ENCODE measurements at regions not wholly inside any gene's neighbourhood (a gene's known extent, or its start where the extent isn't known, plus 50 kb on each side); places are given as distances from the start of the nearest gene placed in this dataset.

- Histone ChIP-seq H3K9me2 (ENCODE audit: insufficient read depth) (no peaks in the 10 kb centered on the region), H4K20me1 (ENCODE audit: insufficient read depth) (no peaks in the 10 kb centered on the region), H3K79me2 (ENCODE audit: insufficient read depth, low read length) (no peaks in the 10 kb centered on the region), H3K4me3 (replicated peaks in 1 of 2; ENCODE audit: low read depth in 1 of 2, low read length in 2 of 2) (no peak overlapping the region), H3K4me1 (ENCODE audit: control insufficient read depth in 1 of 2, insufficient read depth in 2 of 2, low read length in 2 of 2) (no peaks in the 10 kb centered on the region), H3K36me3 (ENCODE audit: control insufficient read depth in 1 of 2, insufficient read depth in 2 of 2, low read length in 2 of 2) (no peaks in the 10 kb centered on the region), H3K27me3 (ENCODE audit: insufficient read depth, low read length) (peaks cover 35% of the 10 kb centered on the region), H2AFZ (ENCODE audit: low read depth, low read length, poor library complexity, severe bottlenecking) (no peak overlapping the region), H3K9me3 (ENCODE audit: control insufficient read depth in 1 of 2, insufficient read depth in 1 of 2, low read depth in 1 of 2, low read length in 2 of 2) (no peaks in the 10 kb centered on the region), H3K9ac (ENCODE audit: low read length) (no peak overlapping the region), H3K4me2 (ENCODE audit: low read length) (no peak overlapping the region), H3K27ac (ENCODE audit: low read depth, low read length) (no peak overlapping the region)
- DNase-seq (ENCODE audit: low read depth, low spot score) (no peak), ATAC-seq (no peak)
- no TSS peak for BruUV-seq (replicated peaks)
- no peak for TF ChIP-seq YY1 (IDR thresholded peaks at IDR 0.05; ENCODE audit: extremely low read depth, insufficient replicate concordance, low read depth, low read length)
- no peak for TF ChIP-seq SP1 (IDR thresholded peaks at IDR 0.05; ENCODE audit: low read depth)
- no peak for TF ChIP-seq ATF3 (IDR thresholded peaks at IDR 0.05)
- TF ChIP-seq POLR2AphosphoS5 (IDR thresholded peaks at IDR 0.05; ENCODE audit: low read depth, low read length): no peak
- TF ChIP-seq RAD21 (IDR thresholded peaks at IDR 0.05; ENCODE audit: low read depth): no peak
- TF ChIP-seq EZH2 (IDR thresholded peaks at IDR 0.05): no peak
- TF ChIP-seq ZBTB33 (IDR thresholded peaks at IDR 0.05; ENCODE audit: extremely low read depth, insufficient replicate concordance, low read length): no peak
- TF ChIP-seq JUND (IDR thresholded peaks at IDR 0.05): no peak
- no peak for TF ChIP-seq TCF7L2 (IDR thresholded peaks at IDR 0.05; ENCODE audit: borderline replicate concordance, extremely low read depth, insufficient read depth, insufficient read length)
- TF ChIP-seq EGR1 (IDR thresholded peaks at IDR 0.05; ENCODE audit: low read depth): no peak
- no peak for TF ChIP-seq EZH2phosphoT487 (IDR thresholded peaks at IDR 0.05; ENCODE audit: borderline replicate concordance)
- TF ChIP-seq POLR2A (IDR thresholded peaks at IDR 0.05; ENCODE audit: borderline replicate concordance, extremely low read depth, insufficient read depth, insufficient read length): no peak
- no peak for TF ChIP-seq CBX3 (IDR thresholded peaks at IDR 0.05; ENCODE audit: low read depth)
- RAD21 ChIA-PET (ENCODE audit: low non-redundant PET in 1 of 2, low total read pairs in 2 of 2, uncharacterized antibody in 2 of 2, unreplicated experiment in 2 of 2): no interaction called here
- POLR2A ChIA-PET: no interaction called here
- intact Hi-C loops (cut with micrococcal nuclease): no loop called here
- CTCF ChIA-PET: no interaction called here
Measured at GRCh38 chr9:14452539-14452938, 138.6 kb upstream of the NFIB start.

Data from HCT116 (cell line).